OCI-LY7 (cell line): ENCODE measurements at regions not wholly inside any gene's neighbourhood (a gene's known extent, or its start where the extent isn't known, plus 50 kb on each side); places are given as distances from the start of the nearest gene placed in this dataset.

Experiments used
- BruUV-seq: library from RNA; stranded (reverse); fragments of 400-500 nt; replicated peaks from 2 replicates; lab custom pipeline; 2021; lab: Mats Ljungman, UMichigan
- CTCF ChIA-PET: fragments of 300-600 bp; sonication (Branson Sonifier 250); formaldehyde crosslinking; loops from one replicate; lab custom pipeline; 2022; ENCODE audit warnings: antibody characterized with exemption; ENCODE audit not compliant: unreplicated experiment; lab: Charles Lee
- POLR2A ChIA-PET: fragments of 300-600 bp; sonication (Branson Sonifier 250); formaldehyde crosslinking; loops from one replicate; lab custom pipeline; 2022; ENCODE audit warnings: antibody characterized with exemption; lab: Charles Lee
- DNase-seq: peaks from one replicate; pipeline ENCODE4 v3.0.0-alpha.2; 2015; ENCODE audit warnings: low spot score
- H2AFZ ChIP-seq: fragments of 200-600 bp; sonication (generic), shearing (Covaris generic); 2 replicates; pipeline ENCODE4 v1.6.1; 2014; ENCODE audit warnings: mild to moderate bottlenecking, antibody characterized with exemption, low read length, moderate library complexity
- H3K27ac ChIP-seq: fragments of 200-600 bp; sonication (generic); 2 replicates; pipeline ENCODE4 v1.5.1; 2014; ENCODE audit warnings: mixed run types, low read depth, mild to moderate bottlenecking, moderate library complexity, low read length, inconsistent platforms; ENCODE audit not compliant: poor library complexity, severe bottlenecking
- H3K36me3 ChIP-seq: fragments of 200-600 bp; sonication (generic); 2 replicates; pipeline ENCODE4 v1.6.1; 2014; ENCODE audit warnings: mild to moderate bottlenecking, antibody characterized with exemption, low read length, moderate library complexity, mixed read lengths; ENCODE audit not compliant: insufficient read depth
- H3K4me1 ChIP-seq: fragments of 200-600 bp; sonication (generic); 2 replicates; pipeline ENCODE4 v1.5.1; 2014; ENCODE audit warnings: mild to moderate bottlenecking, low read length; ENCODE audit not compliant: insufficient read depth, poor library complexity, severe bottlenecking
- H3K4me2 ChIP-seq: fragments of 200-600 bp; sonication (generic); 2 replicates; pipeline ENCODE4 v1.6.1; 2014; ENCODE audit warnings: mild to moderate bottlenecking, low read length
- H3K4me3 ChIP-seq: fragments of 200-600 bp; sonication (generic); 2 replicates; pipeline ENCODE4 v1.5.1; 2014; ENCODE audit warnings: mild to moderate bottlenecking, low read depth, low read length; ENCODE audit not compliant: poor library complexity, severe bottlenecking
- H3K79me2 ChIP-seq: fragments of 200-600 bp; sonication (generic); 2 replicates; pipeline ENCODE4 v1.6.1; 2016; ENCODE audit warnings: low read depth, mild to moderate bottlenecking, low read length, moderate library complexity, mixed read lengths; ENCODE audit not compliant: insufficient read depth
- H3K9me2 ChIP-seq: fragments of 200-600 bp; sonication (generic); 2 replicates; pipeline ENCODE4 v1.6.1; 2016; ENCODE audit warnings: mild to moderate bottlenecking, low read length, mixed read lengths; ENCODE audit not compliant: insufficient read depth
- H3K9me3 ChIP-seq: fragments of 200-600 bp; sonication (generic); 2 replicates; pipeline ENCODE4 v1.6.1; 2014; ENCODE audit warnings: mild to moderate bottlenecking, mixed run types, low read length, mixed read lengths
- H4K20me1 ChIP-seq: fragments of 200-600 bp; sonication (generic); 2 replicates; pipeline ENCODE4 v1.6.1; 2014; ENCODE audit warnings: mild to moderate bottlenecking, antibody characterized with exemption, low read length, moderate library complexity, mixed read lengths; ENCODE audit not compliant: insufficient read depth
- CTCF ChIP-seq: fragments of 200-600 bp; sonication (generic); conservative IDR thresholded peaks from 2 replicates; pipeline ENCODE4 v1.5.1; 2014; ENCODE audit warnings: mild to moderate bottlenecking, antibody characterized with exemption, low read length, moderate library complexity, mixed read lengths
- EZH2phosphoT487 ChIP-seq: fragments of 200-600 bp; sonication (generic); IDR thresholded peaks from 2 replicates; pipeline ENCODE4 v1.6.1; 2018; ENCODE audit warnings: low read depth, borderline replicate concordance, mild to moderate bottlenecking, mixed run types, antibody characterized with exemption, low read length, moderate library complexity, mixed read lengths
- intact Hi-C: fragments of 100-400 bp; cut with micrococcal nuclease; formaldehyde crosslinking; loops from one replicate; pipeline ENCODE4 v1.10.0; 2022; ENCODE audit not compliant: unreplicated experiment

DNA sequence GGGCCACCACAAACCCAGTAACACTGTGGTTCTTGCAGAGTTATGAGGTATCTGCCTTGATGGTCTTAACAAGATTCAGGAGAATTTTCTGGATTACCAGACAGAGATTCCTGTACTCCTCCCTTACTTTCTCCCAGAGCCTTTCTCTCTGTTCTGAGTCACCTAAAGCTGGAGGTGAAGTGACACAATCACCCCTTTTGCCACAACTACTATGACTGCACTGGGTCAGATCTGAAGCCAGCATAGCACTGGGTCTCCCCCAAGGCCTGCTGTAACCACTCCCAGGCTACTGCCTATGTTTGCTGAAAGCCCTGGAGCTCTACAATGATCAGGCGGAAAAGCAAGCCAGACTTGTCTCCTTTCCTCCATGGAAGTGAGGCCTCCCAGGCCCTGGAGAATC lies 156.7 kb upstream of the NEGR1 start:
- ChIA-PET CTCF (no interaction called here), POLR2A (no interaction called here)

GRCh38 chr1:72438270-72438669 lies 155.9 kb upstream of the NEGR1 start:
- Histone ChIP-seq H2AFZ (no peak overlapping the region), H3K79me2 (no peaks in the 10 kb centered on the region), H3K27ac (no peak overlapping the region), H4K20me1 (no peaks in the 10 kb centered on the region), H3K9me3 (no peaks in the 10 kb centered on the region), H3K4me3 (no peak overlapping the region), H3K4me1 (no peaks in the 10 kb centered on the region), H3K9me2 (no peaks in the 10 kb centered on the region), H3K36me3 (no peaks in the 10 kb centered on the region), H3K4me2 (no peak overlapping the region)
- TF ChIP-seq CTCF: no peak
- TF ChIP-seq EZH2phosphoT487: no peak
- DNase-seq: no peak
- BruUV-seq: no TSS peak
- ChIA-PET POLR2A (no interaction called here), CTCF (no interaction called here)
- intact Hi-C loops: no loop called here

More for the DNA sequence above, 156.7 kb upstream of the NEGR1 start:
- Histone ChIP-seq H3K9me3 (no peaks in the 10 kb centered on the region), H3K4me1 (no peaks in the 10 kb centered on the region), H3K79me2 (no peaks in the 10 kb centered on the region), H2AFZ (no peak overlapping the region), H3K9me2 (no peaks in the 10 kb centered on the region), H3K36me3 (no peaks in the 10 kb centered on the region), H3K4me3 (no peak overlapping the region), H4K20me1 (no peaks in the 10 kb centered on the region), H3K4me2 (no peak overlapping the region), H3K27ac (no peak overlapping the region)
- DNase-seq: no peak
- TF ChIP-seq EZH2phosphoT487 (no peak), CTCF (no peak)
- intact Hi-C loops: no loop called here
- no TSS peak for BruUV-seq

DNA sequence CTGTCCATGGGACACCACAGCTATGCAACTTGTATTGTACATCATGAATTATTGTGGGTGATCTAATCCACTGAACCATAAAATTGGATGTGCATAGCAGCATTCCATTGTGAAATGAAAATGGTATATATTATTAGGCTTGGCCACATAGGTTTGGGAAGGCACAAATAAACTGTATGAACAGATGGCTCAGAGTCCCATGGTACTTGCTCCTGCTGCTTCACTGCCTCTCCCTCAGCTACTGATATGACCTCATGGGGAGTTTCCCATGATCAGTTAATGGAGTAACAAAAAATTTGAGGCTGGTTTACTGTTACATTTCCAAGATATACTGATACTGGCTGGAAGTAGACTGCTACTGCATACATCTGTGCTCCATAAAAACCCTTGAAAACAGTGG lies 152.7 kb upstream of the NEGR1 start:
- H3K79me2 ChIP-seq: no peaks in the 10 kb centered on the region
- no peaks in the 10 kb centered on the region for H3K9me3 ChIP-seq
- POLR2A ChIA-PET: interaction anchor here (1.2 kb wide), 1 partner anchor 9 kb away, joined by 3 read pairs; no protein-coding TSS in a partner anchor
- no peak for DNase-seq
- no peak overlapping the region for H3K4me3 ChIP-seq
- CTCF ChIA-PET: no interaction called here
- intact Hi-C loops: no loop called here
- H2AFZ ChIP-seq: no peak overlapping the region
- H3K36me3 ChIP-seq: no peaks in the 10 kb centered on the region
- no peak overlapping the region for H3K27ac ChIP-seq
- BruUV-seq: no TSS peak
- no peak overlapping the region for H3K4me2 ChIP-seq
- H4K20me1 ChIP-seq: no peaks in the 10 kb centered on the region
- H3K9me2 ChIP-seq: no peaks in the 10 kb centered on the region
- TF ChIP-seq EZH2phosphoT487: no peak
- TF ChIP-seq CTCF: no peak
- H3K4me1 ChIP-seq: no peaks in the 10 kb centered on the region
